ENCODE measurements at regions not wholly inside any gene's neighbourhood (a gene's known extent, or its start where the extent isn't known, plus 50 kb on each side); places are given as distances from the start of the nearest gene placed in this dataset.

DNA sequence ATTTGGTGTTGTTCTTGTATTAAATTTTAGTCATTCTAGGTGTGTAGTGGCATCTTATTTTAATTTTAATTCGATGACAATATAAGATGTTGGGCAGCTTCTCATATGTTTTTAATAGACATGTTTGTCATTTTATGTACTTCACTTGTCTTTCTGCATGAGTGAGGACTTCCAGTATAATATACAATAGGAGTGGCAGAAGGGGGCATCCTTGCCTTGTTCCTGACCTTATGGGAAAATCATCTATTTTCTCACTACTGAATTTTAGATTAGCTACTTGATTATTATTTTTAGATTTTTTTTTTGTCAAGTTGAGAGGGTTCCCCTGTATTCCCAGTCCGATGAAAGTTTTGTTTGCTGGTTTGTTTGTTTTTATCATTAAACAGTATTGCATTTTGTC lies 495.2 kb upstream of the GRM3 start:
- no peak for TF ChIP-seq CTCF (IDR thresholded peaks at IDR 0.05 in 4 of 5, conservative IDR thresholded peaks at IDR 0.05 in 1 of 5)
- TF ChIP-seq POLR2A (IDR thresholded peaks at IDR 0.05): no peak
